SHP77 treated with DMSO at 0.1 percent for 48 hours (cell line): ENCODE measurements at regions not wholly inside any gene's neighbourhood (a gene's known extent, or its start where the extent isn't known, plus 50 kb on each side); places are given as distances from the start of the nearest gene placed in this dataset.
A peak's percentile ranks its signal among the peaks of the same experiment; 100 is the strongest.

ENCODE experiments used
- DNase-seq: peaks from one replicate; lab custom pipeline; 2025; lab: John Stamatoyannopoulos, UW

DNA sequence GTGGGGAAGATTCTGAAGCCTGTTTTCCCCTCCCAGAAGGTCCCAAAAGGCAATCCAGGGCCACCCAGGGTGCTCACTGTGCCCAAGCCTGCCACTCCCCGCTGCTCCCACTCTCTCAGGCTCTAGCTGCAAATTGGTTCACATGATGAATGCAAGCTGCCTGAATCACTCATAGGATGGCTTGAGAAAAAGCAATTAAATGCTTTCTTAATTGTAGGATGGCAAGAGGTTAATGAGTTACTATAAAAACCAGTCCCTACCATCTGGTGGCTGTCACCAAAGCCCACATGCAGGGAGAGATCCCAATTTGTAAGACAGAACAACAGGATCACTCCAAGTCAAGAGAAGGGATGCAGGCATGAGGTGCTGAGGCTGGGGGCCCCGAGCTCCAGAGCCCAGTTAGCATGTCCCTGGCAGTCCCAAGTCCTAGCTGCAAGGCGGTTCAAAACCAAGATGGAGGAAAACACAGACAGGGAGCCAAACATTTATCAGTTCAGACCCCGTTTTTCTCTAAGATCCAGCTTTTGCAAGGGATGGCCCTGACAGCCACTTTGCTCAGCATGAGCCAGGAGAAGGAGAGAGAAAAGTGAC, 207.1 kb downstream of the UACA start:
- no peak for DNase-seq

DNA sequence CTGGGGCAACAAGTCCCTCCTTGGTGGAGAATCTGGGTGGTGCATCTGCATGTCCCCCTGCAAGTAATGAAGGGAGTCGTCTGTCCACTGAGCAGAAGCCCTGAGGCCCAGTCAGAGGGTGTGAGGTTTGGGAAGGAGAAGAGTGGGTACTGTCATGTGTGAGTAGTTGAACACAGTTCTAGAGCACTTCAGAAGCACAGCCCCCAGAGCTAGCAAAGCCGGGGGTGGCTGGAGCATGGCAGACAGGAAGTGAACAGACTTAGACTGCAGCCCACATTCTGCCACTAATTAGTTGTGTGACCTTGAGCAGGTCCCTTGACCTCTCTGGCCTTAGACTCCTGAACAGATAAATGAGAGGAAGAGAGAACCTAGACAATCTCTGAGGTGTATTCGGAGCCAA, 207.6 kb downstream of the UACA start:
- DNase-seq: no peak

DNA sequence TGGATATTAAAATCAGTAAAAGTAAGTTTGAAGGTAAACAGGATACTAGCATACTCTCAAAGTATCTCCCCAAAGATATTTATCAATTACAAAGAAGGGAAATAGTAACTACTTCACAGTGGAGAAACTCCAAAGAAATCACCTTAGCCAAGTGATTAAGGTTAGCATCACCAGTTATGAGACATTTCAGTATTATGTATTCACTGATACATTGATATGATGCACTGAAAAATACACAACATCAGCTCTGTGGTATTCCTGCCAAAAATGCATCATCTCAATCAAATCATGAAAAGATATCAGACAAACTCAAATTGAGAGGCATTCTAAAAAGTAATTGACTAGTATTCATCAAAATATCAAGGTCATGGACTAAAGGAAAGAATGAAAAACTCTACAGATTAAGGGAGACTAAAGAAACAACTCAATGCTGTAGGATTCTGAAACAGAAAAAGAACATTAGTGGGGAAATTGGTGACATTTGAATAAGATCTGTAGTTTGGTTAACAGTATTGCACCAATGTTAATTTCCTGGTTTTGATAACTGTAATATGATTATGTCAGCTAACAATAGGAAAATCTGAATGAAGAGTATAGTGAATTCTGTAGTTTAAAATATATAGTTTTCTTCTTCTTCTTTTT, 215.4 kb downstream of the UACA start:
- no peak for DNase-seq

DNA sequence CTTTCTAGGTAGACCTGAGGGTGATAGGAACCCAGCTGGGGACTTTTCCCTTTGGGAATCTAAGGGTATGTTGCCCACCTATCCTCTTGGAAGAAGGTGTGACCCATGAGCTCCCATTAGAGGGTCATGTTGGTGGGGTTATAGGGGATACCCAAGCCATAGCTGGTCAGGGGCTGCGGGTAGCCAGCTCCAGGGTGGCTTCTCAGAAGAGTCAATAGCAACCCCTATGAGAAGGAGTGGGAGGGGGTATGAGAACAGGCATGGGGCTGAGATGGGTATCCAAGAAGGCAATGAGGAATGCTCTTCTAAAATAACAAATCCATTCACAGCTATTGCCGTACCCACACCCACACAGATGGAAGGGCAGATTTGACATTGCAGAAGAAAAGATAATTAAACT, 217.8 kb downstream of the UACA start:
- DNase-seq: no peak

DNA sequence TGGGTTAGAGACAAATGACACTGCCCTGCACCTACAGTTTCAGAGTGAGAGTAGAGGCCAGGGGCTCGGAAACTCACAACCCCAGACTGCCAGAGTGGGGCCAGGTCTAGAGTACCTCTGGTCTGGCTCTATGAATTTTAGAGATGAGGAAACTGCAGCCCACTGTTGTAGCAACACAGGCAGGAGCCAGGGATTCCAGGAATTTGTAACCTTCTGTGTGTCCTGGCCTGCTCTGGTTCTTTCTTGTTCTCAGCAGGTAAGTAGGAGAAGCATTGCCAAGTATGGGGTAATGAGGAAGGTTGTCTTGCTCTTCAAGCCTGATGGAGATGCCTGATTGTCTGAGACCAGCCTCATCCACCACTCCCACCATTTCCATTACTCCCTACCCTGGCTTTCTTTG, 221.8 kb downstream of the UACA start:
- DNase-seq: no peak

DNA sequence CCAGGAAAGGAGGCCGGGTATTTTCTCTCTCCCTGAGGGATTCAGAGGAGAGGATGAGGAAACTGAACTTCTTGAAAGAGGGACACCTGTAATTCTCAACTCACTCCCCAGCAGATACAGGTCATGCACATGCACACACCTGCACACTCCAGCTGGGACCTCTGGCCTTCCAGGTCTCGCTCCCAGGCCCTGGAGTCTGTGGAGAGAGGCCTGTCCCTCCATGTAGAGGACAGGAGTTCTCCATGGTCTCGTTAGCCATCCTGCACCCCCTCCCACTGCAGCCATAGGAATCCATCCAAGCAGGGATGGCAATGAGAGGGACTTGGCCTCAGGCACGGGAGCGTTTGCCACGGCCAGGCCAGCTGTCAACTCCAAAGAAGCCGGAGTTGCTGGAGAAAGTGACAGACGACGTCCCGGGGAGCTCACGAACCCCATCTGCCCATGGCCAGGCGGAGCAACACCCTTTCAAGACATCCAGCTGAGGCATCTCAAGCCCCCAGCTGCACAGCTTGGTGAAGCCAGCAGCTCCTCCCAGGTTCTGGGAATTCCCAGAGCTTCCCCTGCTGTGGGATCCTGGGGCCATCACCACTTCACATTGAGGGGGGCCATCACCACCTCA, 223.3 kb downstream of the UACA start:
- no peak for DNase-seq

DNA sequence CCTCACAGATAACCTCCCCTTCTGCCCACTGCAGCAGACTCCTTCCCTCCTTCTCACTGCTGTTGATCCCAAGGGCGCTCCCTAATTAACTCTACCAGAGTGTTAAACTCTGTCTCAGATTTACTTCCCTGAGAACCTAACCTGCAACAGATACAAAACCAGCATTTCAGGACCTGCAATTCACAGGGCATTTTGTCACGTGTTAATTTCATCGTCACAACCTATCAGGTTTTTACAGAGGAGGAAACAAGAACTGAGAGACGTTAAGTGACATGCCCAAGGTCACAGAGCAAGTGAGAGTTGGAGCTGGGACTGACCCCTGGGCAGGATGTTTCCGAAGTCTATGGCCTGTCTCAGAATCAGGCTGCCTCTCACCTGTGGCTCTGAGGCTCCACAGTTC, 223.9 kb downstream of the UACA start:
- no peak for DNase-seq

DNA sequence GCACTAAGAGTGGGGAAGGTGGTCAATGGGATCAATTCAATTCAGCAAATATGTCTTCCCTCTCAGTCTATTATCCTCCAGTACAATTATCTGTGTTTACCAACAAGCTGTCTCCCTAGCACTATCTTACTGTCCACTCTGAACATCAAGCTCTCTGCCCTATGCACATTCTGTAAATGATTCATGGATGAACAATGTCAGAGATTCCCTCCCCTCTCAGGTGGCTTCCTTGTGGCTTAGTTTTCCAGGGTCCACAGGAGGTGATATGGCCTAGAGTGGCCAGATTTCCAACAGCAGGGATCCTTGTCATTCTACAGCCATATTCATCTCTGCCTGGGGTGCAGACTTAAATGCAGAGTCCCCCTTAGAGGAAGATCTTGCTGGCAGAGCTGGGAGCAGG, 225.1 kb downstream of the UACA start:
- DNase-seq: no peak

DNA sequence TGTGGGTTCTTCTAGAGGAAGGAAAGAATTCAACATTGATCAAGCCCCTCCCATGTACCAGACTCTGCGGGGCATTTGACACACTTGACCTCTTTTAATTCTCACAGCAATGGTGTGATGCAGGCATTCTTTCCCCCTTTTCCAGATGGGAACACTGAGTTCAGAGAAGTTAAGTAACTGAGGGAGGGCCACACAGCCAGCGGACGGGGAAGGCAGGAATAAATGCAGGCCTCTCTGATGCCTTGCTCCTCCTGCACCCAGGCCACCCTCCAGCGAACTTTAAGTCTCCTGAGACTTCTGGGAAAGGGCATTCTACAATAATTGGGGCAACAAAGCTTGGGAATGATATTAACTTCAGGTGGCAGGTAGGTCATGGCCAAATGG, 227.4 kb downstream of the UACA start:
- no peak for DNase-seq

DNA sequence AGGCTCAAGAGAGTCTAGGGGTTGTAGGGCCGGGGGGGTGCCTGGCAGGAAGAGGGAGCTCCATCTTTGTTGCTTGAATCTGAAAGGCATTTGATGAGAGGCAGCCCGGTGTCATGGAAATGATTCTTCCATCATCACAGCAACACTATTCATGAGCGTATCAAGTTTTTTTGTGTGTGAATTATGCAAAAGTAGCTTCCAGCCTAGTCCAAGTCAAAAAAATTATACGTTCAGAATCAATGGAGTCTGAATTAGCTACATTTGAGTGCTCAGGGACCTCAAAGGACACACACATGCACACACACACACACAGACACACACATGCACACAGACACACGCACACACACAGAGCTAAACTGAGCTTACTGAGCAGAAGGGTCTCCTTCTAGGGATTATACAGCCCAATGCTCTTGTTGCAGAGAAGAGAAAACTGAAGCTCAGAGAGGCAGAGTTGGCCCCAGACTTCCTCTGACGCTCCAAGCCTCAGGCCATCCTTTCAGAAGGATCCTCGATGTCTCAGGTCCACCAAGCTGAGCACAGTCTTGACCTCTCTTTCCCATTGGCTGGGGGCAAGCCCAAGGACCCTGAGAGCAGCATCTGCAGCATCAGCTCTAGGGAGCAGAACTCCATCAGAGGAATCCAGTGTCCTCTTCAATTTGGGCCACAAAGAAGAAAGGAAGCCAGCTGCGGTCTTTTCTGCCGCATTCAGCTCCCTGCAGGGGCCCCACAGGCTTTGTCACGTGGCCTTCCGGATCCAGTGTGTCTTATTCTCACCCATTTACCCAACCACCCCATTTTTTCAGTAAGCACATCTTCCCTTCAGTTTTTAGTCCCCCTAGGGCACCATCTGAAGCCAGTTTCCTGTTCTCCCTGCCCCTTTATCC, 228.0 kb downstream of the UACA start:
- DNase-seq: no peak

DNA sequence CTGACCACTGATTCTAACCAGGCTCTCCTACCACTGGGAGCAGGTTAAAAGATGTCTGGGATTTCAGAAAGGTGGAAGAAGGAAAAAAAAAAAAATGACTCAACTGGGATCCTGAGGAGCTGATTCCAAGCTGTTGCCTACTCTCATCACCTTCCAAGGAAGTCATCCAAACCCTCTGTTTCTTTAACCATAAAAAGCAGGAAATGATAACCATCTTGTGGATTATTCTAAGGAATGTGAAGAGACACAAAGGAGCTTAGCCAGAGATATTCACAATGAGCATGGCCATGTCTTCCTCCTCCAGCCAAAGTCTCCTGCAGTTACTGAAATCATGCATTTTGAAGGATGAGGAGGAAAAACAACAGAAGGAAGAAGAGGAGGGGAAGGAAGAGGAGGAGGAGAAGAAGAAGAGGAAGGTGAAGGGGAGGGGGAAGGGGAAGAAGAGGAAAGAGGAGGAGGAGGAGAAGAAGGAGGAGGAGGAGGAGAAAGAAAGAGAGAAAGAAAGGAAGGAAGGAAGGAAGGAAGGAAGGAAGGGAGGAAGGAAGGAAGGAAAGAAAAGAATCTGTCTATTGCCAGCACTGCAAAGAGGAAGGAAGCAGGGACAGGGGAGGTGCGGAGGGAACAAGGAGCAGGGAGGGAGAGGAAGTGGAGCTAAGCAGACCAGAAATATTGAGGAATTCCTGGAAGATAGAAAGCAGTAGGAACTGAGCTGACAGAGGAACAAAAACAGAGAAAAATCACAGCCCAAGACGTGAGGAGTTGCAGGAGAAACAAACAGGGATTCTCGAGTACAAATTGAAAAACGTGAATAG, 229.2 kb downstream of the UACA start:
- DNase-seq: no peak

DNA sequence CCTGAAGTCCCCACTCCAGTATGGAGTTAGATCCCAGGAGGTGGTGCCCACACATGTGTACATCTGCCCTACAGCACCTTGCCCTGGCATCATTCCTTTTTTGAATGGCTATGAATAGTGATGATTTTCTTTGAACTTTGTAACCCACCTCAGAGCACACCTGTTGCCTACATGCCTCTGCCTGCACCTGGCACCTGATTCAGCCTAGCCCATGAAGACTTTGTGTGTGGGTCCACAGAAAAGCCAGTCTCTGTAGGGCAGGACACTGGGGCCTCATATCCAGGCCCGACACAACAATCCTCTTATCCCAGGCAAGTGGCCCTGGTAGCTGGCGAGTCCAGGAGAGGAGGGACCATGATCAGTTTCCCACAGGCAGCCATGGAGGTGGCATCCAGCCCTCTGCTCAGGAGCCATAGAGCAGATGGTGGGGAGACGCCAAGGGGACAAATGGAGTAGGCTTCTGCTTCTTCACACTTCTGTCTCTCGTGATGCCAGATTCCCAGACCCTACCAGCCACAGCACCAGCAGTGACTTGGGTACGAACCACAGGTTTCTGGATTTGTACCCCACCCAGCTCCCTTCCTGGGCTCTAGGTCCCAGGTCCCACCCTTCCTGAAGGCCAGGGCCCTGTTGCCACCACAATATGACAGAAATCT, 230.7 kb downstream of the UACA start:
- no peak for DNase-seq

DNA sequence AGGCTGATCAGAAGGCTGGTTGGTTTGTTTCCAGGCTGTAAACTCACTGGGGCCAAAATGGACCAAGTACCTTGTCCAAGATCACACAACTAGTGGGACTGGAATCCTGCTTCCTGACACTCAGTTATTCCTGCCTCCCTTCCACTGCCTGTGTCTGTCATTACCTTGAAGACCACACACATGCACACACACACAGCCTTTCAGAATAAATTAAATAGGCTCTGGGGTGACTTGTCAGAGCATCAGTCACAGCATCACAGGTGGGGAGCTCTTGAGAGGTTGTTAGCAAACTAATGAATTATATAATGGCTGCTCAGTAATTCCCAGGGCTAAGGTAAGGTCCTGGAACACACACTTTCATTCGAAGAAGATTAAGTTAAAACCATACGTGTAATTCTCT, 231.8 kb downstream of the UACA start:
- DNase-seq: no peak

DNA sequence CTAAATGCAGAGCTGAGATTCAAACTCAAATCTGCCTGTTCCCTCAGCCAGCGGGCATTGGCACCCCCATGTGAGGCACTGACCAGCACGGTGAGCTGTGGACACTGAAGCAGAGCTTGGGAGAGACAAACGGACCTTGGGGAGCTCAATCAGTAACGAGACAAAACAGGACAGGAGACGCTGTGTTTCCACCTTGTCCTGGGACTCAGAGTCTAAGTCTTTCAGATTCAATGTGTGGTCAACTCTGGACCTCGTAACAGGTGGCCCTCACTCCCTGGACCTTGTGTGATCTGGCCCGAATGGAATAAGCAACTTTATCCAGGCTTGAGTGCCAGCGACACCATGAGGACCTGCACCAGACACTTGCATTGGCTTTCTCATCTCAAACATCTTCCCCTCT, 232.5 kb downstream of the UACA start:
- DNase-seq: no peak

DNA sequence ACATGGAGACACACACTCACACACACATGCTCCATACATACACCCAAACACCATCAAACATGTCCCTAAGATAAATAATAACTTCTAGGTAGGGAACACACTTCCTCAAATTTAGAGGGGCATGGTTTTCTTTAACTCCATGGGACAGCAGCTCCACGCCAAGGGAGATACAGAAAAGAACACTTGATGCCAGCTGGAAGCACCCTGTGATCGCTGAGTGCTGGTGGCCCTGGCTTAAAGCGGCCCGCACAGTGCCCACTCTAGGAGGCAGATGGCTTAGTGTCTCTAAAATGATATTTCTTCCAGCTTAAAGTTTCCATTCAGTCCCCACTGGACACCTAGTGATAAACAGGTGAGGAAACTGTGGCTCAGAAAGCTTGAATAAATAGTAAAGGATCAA, 232.9 kb downstream of the UACA start:
- no peak for DNase-seq

DNA sequence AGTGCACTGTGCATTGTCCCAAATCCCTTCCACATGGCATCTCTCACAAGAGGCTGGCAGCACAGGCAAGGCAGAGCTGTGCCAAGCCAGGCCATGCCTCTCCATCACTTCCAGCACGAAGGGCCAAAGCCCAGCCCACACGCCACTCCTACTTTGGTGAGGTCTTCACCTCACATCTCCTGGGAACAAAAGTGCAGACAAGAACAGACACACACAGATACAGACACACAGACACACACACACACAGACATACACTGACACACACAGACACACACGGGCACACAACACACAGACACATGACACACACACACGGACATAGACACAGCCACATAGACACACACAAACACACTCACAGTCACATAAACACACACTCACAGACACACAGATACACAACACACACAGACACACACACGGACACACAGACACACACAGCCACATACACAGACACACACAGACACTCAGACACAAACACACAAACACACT, 233.3 kb downstream of the UACA start:
- no peak for DNase-seq

DNA sequence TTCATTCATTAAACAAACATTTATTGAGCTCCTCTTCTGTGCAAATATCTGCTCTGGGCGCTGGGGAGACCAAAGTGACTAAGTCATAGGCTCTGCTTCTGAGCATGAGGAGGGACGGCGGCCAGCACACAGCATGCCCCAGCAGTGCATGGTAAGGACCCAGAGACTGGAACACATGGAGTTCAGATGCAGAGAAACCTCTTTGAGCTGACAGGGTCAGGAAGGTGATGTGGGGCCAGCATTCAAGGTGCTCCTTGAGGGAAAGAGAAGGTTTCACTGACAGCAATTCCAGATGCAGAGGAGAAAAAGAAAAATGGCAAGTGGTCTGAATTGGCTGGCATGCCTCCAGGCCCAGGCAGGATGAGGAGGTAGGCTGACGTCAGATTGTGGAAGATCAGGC, 234.5 kb downstream of the UACA start:
- no peak for DNase-seq

DNA sequence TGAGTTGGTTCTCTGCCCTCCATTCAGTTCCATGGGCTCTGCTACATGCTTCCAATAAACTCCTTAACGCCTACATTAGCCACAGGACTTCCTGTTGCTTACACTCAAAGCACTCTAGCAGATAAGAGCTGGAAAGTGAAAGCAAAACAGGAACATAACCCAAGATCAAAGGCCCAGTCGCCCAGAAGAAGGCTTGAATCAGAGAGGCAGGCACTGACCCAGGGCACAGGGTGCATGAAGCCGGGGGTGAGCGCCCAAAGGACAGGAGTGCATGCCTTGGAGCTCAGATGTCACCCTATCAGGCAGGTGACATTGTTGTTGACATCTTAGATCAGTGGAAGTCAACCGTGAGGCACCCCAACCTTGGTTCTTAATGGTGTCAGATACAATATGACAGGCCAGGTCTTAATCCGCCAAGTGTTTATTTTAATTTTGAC, 235.1 kb downstream of the UACA start:
- DNase-seq: no peak

DNA sequence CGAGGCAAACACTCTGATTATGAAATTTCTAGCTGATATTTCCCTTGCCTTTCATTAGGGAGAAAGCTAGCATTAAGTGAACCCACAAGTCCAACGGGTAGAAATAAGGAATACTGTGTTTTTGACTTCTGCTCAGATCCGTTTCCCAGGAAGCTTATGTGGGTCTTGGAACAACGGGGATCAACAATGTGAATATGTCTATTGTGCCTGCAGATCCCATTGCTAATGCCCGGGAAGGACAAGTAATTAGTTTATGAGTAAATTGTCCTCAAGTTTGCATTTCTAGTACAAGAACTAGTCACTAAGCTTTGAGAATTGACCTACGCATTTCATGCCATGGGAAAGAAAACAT, 236.4 kb downstream of the UACA start:
- no peak for DNase-seq

DNA sequence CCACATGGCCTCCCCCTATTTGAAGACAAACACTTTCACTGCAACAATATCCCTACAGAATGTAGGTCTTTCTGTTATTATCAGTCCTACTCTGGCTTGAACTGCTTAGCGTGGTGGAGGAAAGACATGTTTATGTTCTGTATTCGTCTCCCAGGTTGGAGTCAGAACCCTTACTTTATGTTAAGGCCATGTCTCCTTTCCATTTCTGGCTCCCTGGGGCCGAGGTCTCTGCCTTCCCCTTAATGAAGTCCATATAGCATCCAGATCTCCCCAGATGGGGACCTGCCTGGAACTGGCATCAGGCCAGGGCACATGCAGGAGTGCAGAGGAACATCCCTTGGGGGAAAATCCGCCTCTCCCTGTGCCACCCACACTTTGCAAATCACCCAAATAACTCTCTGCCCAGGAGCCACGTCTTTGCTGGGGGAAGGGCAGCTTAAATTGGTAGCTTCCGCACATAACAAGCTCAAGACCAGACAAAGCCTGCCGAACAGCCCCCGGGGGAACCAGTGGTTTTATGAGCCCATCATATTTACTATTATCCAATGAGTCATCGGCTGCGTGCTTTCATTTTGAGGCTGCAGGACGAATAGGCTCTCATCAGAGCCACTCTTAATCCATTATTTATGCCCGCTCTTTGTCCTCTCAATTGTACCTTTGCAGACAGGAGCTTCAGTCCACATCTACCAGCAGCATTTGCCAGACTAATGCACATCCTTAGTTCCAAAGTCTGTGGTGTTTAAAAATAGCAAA, 237.0 kb downstream of the UACA start:
- peak; percentile 66 for DNase-seq

DNA sequence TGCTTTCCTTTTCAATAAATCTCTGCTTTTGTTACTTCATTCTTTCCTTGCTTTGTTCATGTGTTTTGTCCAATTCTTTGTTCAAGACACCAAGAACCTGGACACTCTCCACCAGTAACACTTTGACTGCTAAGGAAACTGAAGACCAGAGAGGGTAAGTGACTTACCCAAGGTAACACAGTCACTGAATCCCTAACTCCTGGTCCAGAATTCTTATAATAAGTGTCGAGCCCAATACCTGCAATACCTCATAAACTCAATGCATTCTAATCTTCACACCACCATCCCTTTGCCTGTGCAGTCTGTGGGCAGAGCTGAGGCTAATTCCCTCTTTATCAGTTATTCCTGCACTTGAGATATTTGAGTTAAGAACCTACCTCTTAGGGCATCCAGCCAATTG, 237.8 kb downstream of the UACA start:
- no peak for DNase-seq
